ENCODE measurements at regions not wholly inside any gene's neighbourhood (a gene's known extent, or its start where the extent isn't known, plus 50 kb on each side); places are given as distances from the start of the nearest gene placed in this dataset.

DNA sequence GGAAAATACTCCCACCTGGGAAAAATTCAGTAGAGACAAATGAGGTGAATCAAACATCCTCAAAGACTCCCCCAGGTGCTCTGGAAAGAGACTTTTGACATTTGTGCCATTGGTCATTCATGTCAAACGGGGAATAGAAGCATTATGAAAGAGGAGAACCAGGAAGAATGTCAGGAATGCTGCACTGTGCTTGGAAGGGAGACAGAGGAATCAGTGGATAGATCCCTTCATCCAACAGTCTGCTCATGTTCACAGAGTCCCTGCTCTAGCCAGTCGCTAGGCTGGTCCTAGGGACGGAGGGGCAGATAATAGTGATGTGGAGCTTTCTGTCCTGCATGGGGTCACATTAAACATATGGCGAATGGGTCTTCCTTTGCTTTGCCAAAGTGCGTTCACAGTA, 384.4 kb downstream of the FGF9 start:
- H3K4me1 ChIP-seq (ENCODE audit: control insufficient read depth in 2 of 2, insufficient read depth in 2 of 2, low read length in 2 of 2): no peaks in the 10 kb centered on the region
- no peaks in the 10 kb centered on the region for H3K9me3 ChIP-seq (ENCODE audit: control insufficient read depth in 2 of 2, low read length in 2 of 2)
- no peaks in the 10 kb centered on the region for H3K27me3 ChIP-seq (ENCODE audit: control insufficient read depth in 2 of 2, insufficient read depth in 2 of 2, low read length in 2 of 2)
- H3K9ac ChIP-seq (ENCODE audit: low read depth in 1 of 2, low read length in 2 of 2): no peak overlapping the region
- no peaks in the 10 kb centered on the region for H3K36me3 ChIP-seq (ENCODE audit: control insufficient read depth in 2 of 2, insufficient read depth in 2 of 2, low read length in 2 of 2)
- no peak overlapping the region for H3K27ac ChIP-seq (ENCODE audit: low read depth in 2 of 2, low read length in 2 of 2)
- H3K4me3 ChIP-seq (ENCODE audit: low read length in 2 of 2): no peak overlapping the region

DNA sequence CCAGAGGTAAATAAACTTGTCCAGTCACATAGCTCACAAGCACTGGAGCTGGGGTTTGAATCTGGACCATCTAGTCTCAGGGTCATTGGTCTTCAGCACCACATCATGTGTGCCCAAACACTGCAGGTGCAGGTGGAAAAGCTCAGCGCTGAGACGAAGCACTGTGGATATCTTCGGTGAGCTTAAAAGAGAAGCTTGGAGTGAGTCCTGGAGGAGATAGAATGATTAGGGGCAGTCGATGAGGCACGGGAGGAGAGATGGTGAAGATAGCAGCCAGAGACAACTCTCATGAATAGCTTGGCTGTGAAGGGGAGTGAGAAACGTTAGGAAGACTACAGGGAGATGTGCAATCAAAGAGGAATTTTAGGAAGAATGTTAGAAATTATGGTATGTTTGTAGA, 389.3 kb downstream of the FGF9 start:
- Histone ChIP-seq H3K27ac (ENCODE audit: low read depth in 2 of 2, low read length in 2 of 2) (no peak overlapping the region), H3K4me3 (ENCODE audit: low read length in 2 of 2) (no peak overlapping the region), H3K4me1 (ENCODE audit: control insufficient read depth in 2 of 2, insufficient read depth in 2 of 2, low read length in 2 of 2) (peaks cover 0 to 9% of the 10 kb centered on the region in 2 donors), H3K27me3 (ENCODE audit: control insufficient read depth in 2 of 2, insufficient read depth in 2 of 2, low read length in 2 of 2) (no peaks in the 10 kb centered on the region), H3K9ac (ENCODE audit: low read depth in 1 of 2, low read length in 2 of 2) (no peak overlapping the region), H3K9me3 (ENCODE audit: control insufficient read depth in 2 of 2, low read length in 2 of 2) (no peaks in the 10 kb centered on the region), H3K36me3 (ENCODE audit: control insufficient read depth in 2 of 2, insufficient read depth in 2 of 2, low read length in 2 of 2) (no peaks in the 10 kb centered on the region)

DNA sequence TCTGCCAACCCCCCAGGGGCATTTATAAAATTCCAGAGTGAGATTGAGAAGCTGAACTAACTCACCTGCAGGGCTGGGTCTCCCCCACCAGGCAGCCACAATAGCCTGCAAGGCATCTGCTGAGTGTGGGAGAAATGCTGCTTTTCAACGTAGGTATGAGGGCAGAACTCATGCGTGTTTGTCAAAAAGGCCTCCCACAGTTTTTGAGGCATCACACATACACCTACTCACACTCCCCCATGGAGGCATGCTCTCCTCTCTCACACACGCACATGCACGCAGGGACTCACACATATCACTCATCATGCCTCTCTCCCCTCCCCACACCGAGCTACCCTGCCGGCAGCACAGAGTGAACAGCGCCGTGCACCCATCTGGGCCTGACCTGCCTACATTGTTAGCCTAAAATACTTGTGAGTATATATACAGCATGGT, 390.5 kb downstream of the FGF9 start:
- Histone ChIP-seq H3K9me3 (ENCODE audit: control insufficient read depth in 2 of 2, low read length in 2 of 2) (no peaks in the 10 kb centered on the region), H3K4me1 (ENCODE audit: control insufficient read depth in 2 of 2, insufficient read depth in 2 of 2, low read length in 2 of 2) (peaks cover 0 to 9% of the 10 kb centered on the region in 2 donors), H3K9ac (ENCODE audit: low read depth in 1 of 2, low read length in 2 of 2) (no peak overlapping the region), H3K4me3 (ENCODE audit: low read length in 2 of 2) (no peak overlapping the region), H3K36me3 (ENCODE audit: control insufficient read depth in 2 of 2, insufficient read depth in 2 of 2, low read length in 2 of 2) (no peaks in the 10 kb centered on the region), H3K27me3 (ENCODE audit: control insufficient read depth in 2 of 2, insufficient read depth in 2 of 2, low read length in 2 of 2) (no peaks in the 10 kb centered on the region), H3K27ac (ENCODE audit: low read depth in 2 of 2, low read length in 2 of 2) (peak overlapping the region; percentile 45 to 67)

DNA sequence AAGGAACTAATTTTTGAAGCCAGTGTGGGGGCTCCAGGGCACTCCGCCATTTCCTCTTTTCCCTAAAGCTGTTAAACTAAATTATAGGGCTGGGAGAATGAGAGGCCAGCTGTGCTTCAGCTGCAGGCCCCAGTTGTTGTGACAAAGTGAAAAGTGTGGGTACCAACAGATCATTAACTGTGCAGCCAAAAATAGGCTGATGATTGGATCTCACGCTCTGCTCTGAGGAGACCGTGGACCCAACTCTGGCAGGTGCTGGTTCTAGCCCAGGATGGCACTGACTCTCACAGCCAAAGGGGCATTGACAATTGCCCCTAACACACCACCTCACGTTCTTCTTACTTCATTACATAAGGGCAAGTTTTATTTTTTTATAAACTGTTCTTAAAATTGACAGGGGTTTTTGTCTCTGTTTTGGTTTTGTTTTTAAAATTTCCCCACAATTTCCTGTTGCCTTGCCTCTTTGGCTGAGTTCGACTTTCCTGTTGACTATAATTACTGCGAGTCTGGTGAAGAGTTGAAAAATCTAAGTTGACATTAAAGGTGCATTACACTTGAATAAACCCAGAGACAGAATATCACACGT, 391.0 kb downstream of the FGF9 start:
- no peaks in the 10 kb centered on the region for H3K27me3 ChIP-seq (ENCODE audit: control insufficient read depth in 2 of 2, insufficient read depth in 2 of 2, low read length in 2 of 2)
- no peaks in the 10 kb centered on the region for H3K9me3 ChIP-seq (ENCODE audit: control insufficient read depth in 2 of 2, low read length in 2 of 2)
- H3K4me1 ChIP-seq (ENCODE audit: control insufficient read depth in 2 of 2, insufficient read depth in 2 of 2, low read length in 2 of 2): peaks cover 0 to 9% of the 10 kb centered on the region in 2 donors
- no peaks in the 10 kb centered on the region for H3K36me3 ChIP-seq (ENCODE audit: control insufficient read depth in 2 of 2, insufficient read depth in 2 of 2, low read length in 2 of 2)
- H3K4me3 ChIP-seq (ENCODE audit: low read length in 2 of 2): no peak overlapping the region
- H3K27ac ChIP-seq (ENCODE audit: low read depth in 2 of 2, low read length in 2 of 2): peak overlapping the region; percentile 45 to 67
- H3K9ac ChIP-seq (ENCODE audit: low read depth in 1 of 2, low read length in 2 of 2): no peak overlapping the region

DNA sequence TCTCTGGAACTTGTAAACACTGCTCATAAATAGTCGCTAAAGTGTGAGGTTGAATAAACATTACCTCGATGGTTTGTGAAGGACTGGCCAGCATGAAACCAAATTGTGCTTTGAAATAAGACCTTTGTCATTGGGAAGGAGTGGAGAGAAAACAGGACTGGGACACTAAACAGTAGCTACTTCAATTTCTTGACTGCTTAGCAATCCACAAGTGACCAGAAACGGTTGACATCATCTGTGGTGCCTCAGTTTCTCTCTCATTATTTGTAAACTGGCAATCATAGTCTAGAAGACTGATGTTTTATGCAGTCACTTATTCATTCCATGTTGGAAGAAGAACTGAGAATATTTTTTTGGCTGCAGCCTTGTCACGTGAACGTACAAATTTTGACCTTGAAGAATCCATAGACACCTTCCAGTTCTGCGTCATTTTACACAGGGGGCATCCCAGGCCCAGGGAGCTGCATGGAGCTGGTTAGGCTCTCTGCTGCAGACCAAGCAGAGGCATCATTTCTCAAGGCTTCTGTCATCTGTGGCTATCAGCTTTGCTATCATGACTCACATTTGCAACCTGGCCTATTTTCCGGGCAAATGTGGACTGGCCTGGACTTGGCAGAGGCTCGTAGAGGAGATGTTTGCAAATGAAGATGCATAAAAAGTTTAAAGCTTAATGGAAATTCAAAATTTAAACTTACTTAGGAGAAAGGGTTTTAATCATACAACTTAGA, 391.8 kb downstream of the FGF9 start:
- Histone ChIP-seq H3K4me3 (ENCODE audit: low read length in 2 of 2) (no peak overlapping the region), H3K27me3 (ENCODE audit: control insufficient read depth in 2 of 2, insufficient read depth in 2 of 2, low read length in 2 of 2) (no peaks in the 10 kb centered on the region), H3K9me3 (ENCODE audit: control insufficient read depth in 2 of 2, low read length in 2 of 2) (no peaks in the 10 kb centered on the region), H3K36me3 (ENCODE audit: control insufficient read depth in 2 of 2, insufficient read depth in 2 of 2, low read length in 2 of 2) (no peaks in the 10 kb centered on the region), H3K9ac (ENCODE audit: low read depth in 1 of 2, low read length in 2 of 2) (no peak overlapping the region), H3K27ac (ENCODE audit: low read depth in 2 of 2, low read length in 2 of 2) (peak overlapping the region; percentile 7 to 27), H3K4me1 (ENCODE audit: control insufficient read depth in 2 of 2, insufficient read depth in 2 of 2, low read length in 2 of 2) (peaks cover 0 to 9% of the 10 kb centered on the region in 2 donors)

DNA sequence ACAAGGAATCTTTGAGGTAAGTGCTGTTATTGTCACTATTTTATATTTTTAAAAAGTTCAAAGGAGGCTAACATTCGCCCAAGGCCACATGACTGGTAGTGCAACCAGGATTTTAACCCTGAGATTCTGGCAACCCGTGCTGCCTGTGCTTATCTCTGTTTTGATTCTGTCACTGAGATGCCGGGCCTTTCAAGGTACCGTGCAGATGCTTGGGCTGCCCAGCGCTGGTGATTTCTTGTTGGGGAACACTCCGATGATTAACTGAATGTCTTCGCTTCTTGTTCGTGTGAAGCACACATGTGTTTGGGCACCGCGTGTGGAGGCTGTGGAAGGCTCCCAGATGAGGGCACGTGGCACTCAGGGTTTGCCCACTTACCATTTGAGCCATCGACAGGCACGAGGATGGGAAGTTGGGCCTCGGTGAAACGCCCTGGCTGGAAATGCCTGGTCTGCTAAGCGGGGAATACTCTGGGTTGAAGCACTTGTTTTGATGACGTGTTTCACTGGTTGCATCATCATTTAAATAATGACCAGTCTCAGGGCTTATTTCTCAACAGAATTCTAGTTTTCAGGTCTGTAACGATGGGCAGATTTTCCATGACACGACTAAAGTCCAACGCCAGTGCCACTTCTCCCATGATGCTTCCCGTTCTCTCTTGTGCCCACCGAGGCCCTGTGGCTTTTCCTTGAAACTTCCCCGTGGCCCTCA, 392.7 kb downstream of the FGF9 start:
- no peaks in the 10 kb centered on the region for H3K27me3 ChIP-seq (ENCODE audit: control insufficient read depth in 2 of 2, insufficient read depth in 2 of 2, low read length in 2 of 2)
- no peak overlapping the region for H3K27ac ChIP-seq (ENCODE audit: low read depth in 2 of 2, low read length in 2 of 2)
- H3K9ac ChIP-seq (ENCODE audit: low read depth in 1 of 2, low read length in 2 of 2): no peak overlapping the region
- H3K4me3 ChIP-seq (ENCODE audit: low read length in 2 of 2): no peak overlapping the region
- no peaks in the 10 kb centered on the region for H3K9me3 ChIP-seq (ENCODE audit: control insufficient read depth in 2 of 2, low read length in 2 of 2)
- peaks cover 0 to 9% of the 10 kb centered on the region in 2 donors for H3K4me1 ChIP-seq (ENCODE audit: control insufficient read depth in 2 of 2, insufficient read depth in 2 of 2, low read length in 2 of 2)
- no peaks in the 10 kb centered on the region for H3K36me3 ChIP-seq (ENCODE audit: control insufficient read depth in 2 of 2, insufficient read depth in 2 of 2, low read length in 2 of 2)

DNA sequence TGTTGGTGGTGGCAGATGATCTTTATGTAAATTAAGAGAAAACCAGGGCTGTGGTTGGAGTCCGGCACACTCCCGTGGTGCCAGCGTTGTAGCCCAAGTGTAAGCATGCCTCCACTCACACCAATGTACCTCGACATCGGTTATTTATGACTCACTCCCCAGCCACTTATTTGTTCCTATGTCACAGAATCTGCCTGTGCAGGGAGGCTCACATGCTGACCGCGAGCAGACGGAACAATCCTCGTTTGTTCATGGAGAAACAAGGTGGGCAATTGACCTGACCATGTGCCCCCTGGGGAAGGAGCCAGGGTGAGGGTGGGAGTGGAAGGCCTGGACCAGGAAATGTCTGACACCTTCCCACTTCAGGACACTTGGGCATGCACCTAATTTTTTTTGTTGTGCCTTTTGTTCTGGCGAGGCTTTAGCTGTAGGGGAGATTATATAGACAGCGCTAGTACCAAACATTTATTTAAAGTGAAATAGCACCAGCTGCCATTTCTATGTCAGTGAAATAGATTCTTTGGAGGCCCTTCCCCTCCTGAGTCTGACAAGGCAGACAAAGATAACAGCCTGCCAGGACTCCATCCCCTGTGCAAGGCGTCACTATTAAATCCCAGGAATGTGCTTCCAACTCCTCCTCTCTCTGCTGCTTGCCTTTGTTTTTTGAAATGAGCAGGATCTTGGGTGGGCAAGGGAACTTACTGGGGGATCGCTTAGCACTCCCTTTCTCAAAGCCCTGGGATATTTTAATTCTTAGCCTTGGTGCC, 394.2 kb downstream of the FGF9 start:
- Histone ChIP-seq H3K4me3 (ENCODE audit: low read length in 2 of 2) (no peak overlapping the region), H3K27ac (ENCODE audit: low read depth in 2 of 2, low read length in 2 of 2) (no peak overlapping the region), H3K36me3 (ENCODE audit: control insufficient read depth in 2 of 2, insufficient read depth in 2 of 2, low read length in 2 of 2) (no peaks in the 10 kb centered on the region), H3K9me3 (ENCODE audit: control insufficient read depth in 2 of 2, low read length in 2 of 2) (no peaks in the 10 kb centered on the region), H3K27me3 (ENCODE audit: control insufficient read depth in 2 of 2, insufficient read depth in 2 of 2, low read length in 2 of 2) (no peaks in the 10 kb centered on the region), H3K4me1 (ENCODE audit: control insufficient read depth in 2 of 2, insufficient read depth in 2 of 2, low read length in 2 of 2) (peaks cover 0 to 9% of the 10 kb centered on the region in 2 donors), H3K9ac (ENCODE audit: low read depth in 1 of 2, low read length in 2 of 2) (no peak overlapping the region)

DNA sequence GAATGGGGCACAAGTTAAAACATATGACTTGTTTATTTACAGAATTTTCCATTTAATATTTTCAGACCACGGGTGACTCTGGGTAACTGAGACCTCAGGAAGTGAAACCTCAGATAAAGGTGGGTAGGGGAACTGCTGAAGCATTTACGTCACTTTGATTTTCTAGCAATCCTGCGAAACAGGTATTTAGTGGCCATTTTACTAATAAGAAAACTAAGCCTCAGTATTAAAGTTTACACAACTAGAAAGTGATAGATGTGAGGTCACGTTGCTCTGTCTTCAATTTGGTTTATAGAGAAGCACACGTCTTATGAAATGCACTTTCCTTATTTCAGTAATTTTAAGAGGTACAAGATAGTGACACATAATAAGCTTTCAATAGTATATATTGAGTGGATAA, 402.8 kb downstream of the FGF9 start:
- no peaks in the 10 kb centered on the region for H3K27me3 ChIP-seq (ENCODE audit: control insufficient read depth in 2 of 2, insufficient read depth in 2 of 2, low read length in 2 of 2)
- no peak overlapping the region for H3K27ac ChIP-seq (ENCODE audit: low read depth in 2 of 2, low read length in 2 of 2)
- no peaks in the 10 kb centered on the region for H3K36me3 ChIP-seq (ENCODE audit: control insufficient read depth in 2 of 2, insufficient read depth in 2 of 2, low read length in 2 of 2)

DNA sequence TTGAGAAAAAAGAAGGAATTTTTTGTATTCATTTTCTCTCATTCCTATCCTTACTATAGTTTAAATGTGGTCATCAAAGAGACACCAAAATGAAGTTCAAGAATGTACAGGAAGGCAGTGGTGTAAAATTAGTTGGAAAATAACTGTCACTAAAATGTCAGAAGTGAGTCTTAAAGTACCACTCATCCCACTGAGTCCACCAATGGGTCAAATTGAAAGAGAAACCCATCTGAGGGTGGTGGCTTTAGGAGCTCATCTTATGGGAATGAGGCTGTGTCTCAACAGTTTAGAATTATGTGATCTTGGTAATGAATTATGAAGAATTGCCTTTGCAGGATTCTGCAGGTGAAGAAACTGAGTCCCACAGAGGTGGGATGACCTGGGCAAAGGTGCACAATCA, 403.5 kb downstream of the FGF9 start:
- Histone ChIP-seq H3K36me3 (ENCODE audit: control insufficient read depth in 2 of 2, insufficient read depth in 2 of 2, low read length in 2 of 2) (no peaks in the 10 kb centered on the region), H3K27ac (ENCODE audit: low read depth in 2 of 2, low read length in 2 of 2) (no peak overlapping the region), H3K27me3 (ENCODE audit: control insufficient read depth in 2 of 2, insufficient read depth in 2 of 2, low read length in 2 of 2) (no peaks in the 10 kb centered on the region), H3K9me3 (ENCODE audit: control insufficient read depth in 2 of 2, low read length in 2 of 2) (no peaks in the 10 kb centered on the region), H3K9ac (ENCODE audit: low read depth in 1 of 2, low read length in 2 of 2) (no peak overlapping the region), H3K4me3 (ENCODE audit: low read length in 2 of 2) (no peak overlapping the region), H3K4me1 (ENCODE audit: control insufficient read depth in 2 of 2, insufficient read depth in 2 of 2, low read length in 2 of 2) (no peaks in the 10 kb centered on the region)

More for the DNA sequence above, 402.8 kb downstream of the FGF9 start:
- H3K9ac ChIP-seq (ENCODE audit: low read depth in 1 of 2, low read length in 2 of 2): no peak overlapping the region
- no peaks in the 10 kb centered on the region for H3K4me1 ChIP-seq (ENCODE audit: control insufficient read depth in 2 of 2, insufficient read depth in 2 of 2, low read length in 2 of 2)
- no peaks in the 10 kb centered on the region for H3K9me3 ChIP-seq (ENCODE audit: control insufficient read depth in 2 of 2, low read length in 2 of 2)
- H3K4me3 ChIP-seq (ENCODE audit: low read length in 2 of 2): no peak overlapping the region

DNA sequence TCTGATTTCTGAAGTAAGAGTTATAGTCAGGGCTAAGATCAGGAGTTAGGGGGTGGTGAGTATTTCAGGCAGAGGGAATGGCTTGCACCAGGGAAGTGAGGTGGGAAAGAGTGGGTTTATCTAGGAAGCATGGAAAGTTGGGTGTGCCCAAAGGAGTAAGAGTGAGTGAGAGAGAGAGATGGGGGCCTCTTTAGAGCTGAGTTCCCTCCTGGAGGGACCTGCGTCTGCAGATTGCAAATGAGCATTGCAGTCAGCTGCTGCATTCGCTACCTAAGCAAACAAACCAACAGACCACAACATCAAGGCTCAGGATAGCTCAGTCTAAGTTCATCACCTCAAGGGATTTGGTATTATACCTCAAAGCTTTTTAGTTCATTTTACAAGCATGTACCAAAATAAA, 405.8 kb downstream of the FGF9 start:
- no peaks in the 10 kb centered on the region for H3K4me1 ChIP-seq (ENCODE audit: control insufficient read depth in 2 of 2, insufficient read depth in 2 of 2, low read length in 2 of 2)
- no peak overlapping the region for H3K27ac ChIP-seq (ENCODE audit: low read depth in 2 of 2, low read length in 2 of 2)
- H3K4me3 ChIP-seq (ENCODE audit: low read length in 2 of 2): no peak overlapping the region
- no peak overlapping the region for H3K9ac ChIP-seq (ENCODE audit: low read depth in 1 of 2, low read length in 2 of 2)
- H3K9me3 ChIP-seq (ENCODE audit: control insufficient read depth in 2 of 2, low read length in 2 of 2): no peaks in the 10 kb centered on the region
- H3K36me3 ChIP-seq (ENCODE audit: control insufficient read depth in 2 of 2, insufficient read depth in 2 of 2, low read length in 2 of 2): no peaks in the 10 kb centered on the region
- no peaks in the 10 kb centered on the region for H3K27me3 ChIP-seq (ENCODE audit: control insufficient read depth in 2 of 2, insufficient read depth in 2 of 2, low read length in 2 of 2)

All from mucosa of rectum (tissue), 2 donors.